NCI-H1092 treated with DMSO at 0.1 percent for 48 hours (cell line): ENCODE measurements at regions not wholly inside any gene's neighbourhood (a gene's known extent, or its start where the extent isn't known, plus 50 kb on each side); places are given as distances from the start of the nearest gene placed in this dataset.

ENCODE experiments used
- DNase-seq: peaks from one replicate; lab custom pipeline; 2025; lab: John Stamatoyannopoulos, UW

- no peak for DNase-seq
Measured at GRCh38 chr2:62302631-62303435, 106.9 kb downstream of the B3GNT2 start.

DNA sequence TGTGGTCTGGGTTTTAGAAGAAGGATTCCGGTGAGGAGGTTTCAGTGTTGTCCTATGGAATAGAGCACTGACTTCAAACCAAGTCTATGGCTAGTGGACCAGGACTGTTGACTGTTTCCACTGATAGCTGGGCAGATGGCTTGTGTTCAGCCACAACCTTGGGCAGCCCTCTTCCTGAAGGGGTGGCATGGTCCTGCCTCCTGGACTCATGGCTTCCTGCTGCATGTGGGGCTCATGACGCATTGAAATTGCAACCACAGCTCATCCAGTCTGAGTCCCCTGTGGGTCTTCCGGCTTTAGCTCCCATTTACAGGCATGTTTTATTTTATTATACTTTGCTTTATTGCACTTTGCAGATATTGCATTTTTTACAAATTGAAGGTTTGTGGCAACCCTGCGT, 105.0 kb downstream of the B3GNT2 start:
- no peak for DNase-seq

- no peak for DNase-seq
Measured at GRCh38 chr2:62297624-62298010, 101.7 kb downstream of the B3GNT2 start.

GRCh38 chr2:62296832-62297623, 101.1 kb downstream of the B3GNT2 start:
- no peak for DNase-seq

DNA sequence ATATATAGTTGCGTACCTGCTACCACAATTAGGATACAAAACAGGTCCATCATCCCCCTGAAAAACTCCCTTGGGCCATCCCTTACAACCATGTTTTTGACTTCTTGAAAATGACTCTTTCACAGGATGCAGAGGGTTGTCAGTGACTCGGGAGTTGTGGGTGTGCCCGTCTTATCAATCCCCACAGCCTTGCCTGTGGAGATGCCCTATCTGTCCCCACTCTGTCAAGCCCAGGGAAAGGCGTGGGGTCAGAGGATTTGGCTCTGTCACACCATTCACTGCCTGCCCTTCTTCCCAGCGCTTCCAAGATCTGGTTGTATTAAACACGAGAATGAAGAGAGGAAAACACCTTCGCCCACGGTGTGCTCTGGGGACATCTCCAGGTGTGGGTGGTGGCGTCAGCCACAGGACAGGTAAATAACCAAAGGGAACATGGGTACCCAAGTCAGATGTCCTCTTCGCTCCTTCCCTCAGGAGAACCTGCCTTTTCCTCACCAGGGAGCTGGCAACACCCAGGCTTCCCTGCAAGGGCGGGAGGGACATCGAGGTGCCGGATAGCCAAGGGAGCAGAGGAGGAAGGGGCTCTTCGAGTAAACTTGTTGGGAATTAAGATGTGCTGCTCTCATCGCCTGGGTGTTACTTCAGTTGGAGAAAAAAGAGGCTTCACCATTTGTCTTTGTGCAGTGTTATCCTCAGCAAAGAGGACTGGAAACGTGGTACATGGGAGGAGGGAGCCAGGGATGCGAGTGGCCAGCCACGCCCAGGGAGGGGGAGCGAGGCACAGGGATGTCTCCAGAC, 100.3 kb downstream of the B3GNT2 start:
- no peak for DNase-seq

- peak; percentile 69 for DNase-seq
Measured at GRCh38 chr2:62293490-62294271, 97.8 kb downstream of the B3GNT2 start.

- no peak for DNase-seq
Measured at GRCh38 chr2:62293151-62293489, 97.2 kb downstream of the B3GNT2 start.

- peak; percentile 4 for DNase-seq
Measured at GRCh38 chr2:62292190-62292589, 96.3 kb downstream of the B3GNT2 start.

DNA sequence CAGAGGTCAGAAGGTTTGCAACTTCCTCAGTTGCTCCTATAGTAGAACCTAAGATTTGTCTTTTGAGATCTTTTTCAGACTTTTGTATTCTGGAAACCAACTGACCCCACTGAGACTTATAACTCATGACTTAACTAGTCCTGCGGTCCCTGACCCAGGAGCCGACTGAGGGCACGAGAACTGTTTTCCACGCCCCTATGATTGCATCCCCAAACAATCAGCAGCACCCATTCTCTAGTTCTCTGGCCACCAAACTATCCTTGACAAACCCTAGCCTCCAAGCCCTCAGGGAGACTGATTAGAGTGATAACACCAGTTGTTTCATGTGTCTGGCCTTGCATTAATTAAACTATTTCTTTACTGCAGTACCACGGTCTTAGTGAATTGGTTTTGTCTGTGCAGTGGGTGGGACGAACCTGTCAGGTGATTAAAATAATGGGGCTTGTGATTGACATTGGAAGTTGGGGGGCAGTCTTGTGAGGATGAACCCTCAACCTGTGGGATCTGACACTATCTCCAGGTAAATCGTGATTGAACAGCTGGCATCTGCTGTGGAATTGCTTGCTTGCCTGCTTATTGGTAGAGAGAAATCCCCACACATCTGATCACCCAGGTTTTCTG, 95.7 kb downstream of the B3GNT2 start:
- no peak for DNase-seq

GRCh38 chr2:62291052-62291451, 95.1 kb downstream of the B3GNT2 start:
- DNase-seq = no peak

GRCh38 chr2:62287899-62288880, 92.3 kb downstream of the B3GNT2 start:
- peak; percentile 86 for DNase-seq

DNA sequence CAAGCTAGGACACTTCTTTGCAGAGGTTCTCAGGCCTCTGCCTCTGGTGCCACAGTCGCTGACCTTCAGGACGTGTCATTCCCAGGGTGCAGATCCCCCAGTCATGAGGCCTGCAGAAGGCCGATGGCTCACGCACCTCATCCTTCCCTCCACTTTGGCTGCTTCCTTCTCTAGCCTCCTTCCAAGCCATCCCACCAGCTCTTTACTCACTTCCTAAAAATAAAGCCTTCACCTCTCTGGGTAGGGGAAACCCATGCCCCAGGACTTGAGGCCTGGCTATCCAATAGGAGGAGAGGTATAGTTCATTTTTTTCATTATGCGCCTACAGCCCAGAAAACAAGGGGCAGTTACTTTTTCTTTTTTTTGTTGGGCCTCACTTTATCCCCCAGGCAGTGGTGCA, 91.4 kb downstream of the B3GNT2 start:
- DNase-seq = no peak

DNA sequence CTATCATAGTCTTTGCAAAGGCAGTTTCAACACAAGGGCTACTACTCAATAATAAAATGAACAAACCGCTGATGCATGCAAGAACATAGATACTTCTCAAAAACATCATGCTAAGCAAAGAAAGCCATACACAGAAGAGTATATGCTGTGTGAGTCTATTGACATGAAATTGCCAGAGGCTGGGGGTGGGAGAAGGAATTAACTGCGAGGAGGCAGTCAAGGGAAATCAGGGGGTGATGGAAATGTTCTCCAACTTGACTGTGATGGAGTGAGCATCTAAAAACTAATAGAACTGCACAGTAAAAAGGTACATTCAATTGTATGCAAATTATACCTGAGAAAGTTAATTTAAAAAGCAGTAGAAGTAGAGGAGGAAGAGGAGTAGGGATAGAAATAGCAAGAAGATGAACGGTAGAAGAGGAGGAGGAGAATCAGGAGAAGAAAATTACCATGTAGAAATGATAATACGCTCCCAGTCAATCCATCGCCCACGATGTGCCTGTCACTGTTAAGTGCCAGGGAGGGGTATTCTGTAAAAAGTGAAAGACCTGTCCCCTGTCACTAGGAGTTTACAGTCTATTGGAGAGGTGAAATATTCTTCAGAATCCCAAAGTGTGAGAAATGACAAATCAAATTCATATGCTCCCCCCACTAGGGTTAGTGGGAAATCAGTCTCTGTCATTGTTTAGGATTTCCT, 90.3 kb downstream of the B3GNT2 start:
- no peak for DNase-seq

- DNase-seq = no peak
Measured at GRCh38 chr2:62284980-62285379, 89.1 kb downstream of the B3GNT2 start.

DNA sequence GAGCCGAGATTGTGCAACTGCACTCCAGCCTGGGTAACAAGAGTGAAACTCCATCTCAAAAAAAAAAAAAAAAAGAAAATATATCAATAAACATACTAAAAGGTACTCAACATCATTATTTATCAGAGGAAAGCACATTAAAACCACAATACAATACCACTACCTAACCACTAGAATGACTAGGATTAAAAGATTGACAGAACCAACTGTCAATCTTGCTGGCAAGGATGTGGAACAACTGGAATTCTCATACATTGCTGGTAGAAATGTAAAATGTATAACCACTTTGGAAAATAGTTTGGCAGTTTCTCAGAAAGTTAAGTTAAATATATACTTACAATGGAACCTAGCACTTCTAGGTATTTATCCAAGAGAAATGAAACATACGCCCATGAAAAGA, 88.6 kb downstream of the B3GNT2 start:
- no peak for DNase-seq

- DNase-seq = no peak
Measured at GRCh38 chr2:62283147-62283546, 87.2 kb downstream of the B3GNT2 start.

DNA sequence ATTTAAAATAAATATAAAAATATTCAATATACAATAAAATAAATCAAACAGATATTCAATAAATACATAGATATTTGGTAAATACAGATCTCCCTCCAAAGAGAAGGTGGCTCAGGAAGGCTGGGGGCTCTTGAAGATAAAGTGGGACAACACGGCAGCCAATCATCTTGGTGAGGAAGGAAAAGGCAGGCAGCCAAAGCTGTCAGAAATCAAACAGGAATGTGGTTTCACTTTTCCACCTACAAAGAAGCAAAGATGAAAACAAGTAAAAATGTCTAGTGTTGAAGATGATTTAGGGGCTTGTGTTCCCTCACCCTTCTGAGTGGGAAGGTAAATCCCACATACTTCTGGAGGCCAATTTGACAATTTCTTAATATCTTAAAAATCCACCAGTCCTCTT, 85.7 kb downstream of the B3GNT2 start:
- no peak for DNase-seq

DNA sequence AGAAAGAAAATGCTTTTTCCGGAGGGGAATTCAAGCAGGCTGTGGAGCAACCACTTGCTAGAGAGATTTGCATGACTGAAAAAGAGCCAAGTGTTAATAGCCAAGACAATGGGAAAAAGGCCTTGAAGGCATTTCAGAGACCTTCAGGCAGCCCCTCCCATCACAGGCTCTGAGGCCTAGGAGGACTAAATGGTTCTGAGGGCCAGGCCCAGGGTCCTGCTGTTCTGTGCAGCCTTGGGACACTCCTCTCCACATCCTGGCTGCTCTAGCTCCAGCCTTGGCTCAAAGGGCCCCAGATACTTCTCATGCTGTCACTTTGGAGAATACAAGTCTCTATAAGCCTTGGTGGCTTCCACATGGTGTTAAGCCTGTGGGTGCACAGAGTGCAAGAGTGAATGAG, 81.8 kb downstream of the B3GNT2 start:
- DNase-seq = no peak
